Smooth muscle cell of the brain vasculature (primary cell): ENCODE measurements at regions not wholly inside any gene's neighbourhood (a gene's known extent, or its start where the extent isn't known, plus 50 kb on each side); places are given as distances from the start of the nearest gene placed in this dataset.
"Not testable (repeated sequence)": the region's sequence is repeated elsewhere in the genome, so short reads cannot be mapped to it uniquely, and the experiment has no call there.

Source experiments
- DNase-seq: peaks from one replicate; pipeline ENCODE4 v3.0.0-alpha.2; 2012; ENCODE audit warnings: low read depth, low spot score

GRCh38 chr5:174987443-174988012 lies 263.1 kb downstream of the MSX2 start:
- DNase-seq, result no peak

GRCh38 chr5:174984863-174985262 lies 260.5 kb downstream of the MSX2 start:
- DNase-seq, result no peak

- DNase-seq, result no peak
Observed at GRCh38 chr5:174982485-174982884, 258.1 kb downstream of the MSX2 start.

- no peak for DNase-seq
Observed at GRCh38 chr5:174981416-174981815, 257.0 kb downstream of the MSX2 start.

GRCh38 chr5:174980952-174981351 lies 256.6 kb downstream of the MSX2 start:
- no peak for DNase-seq

GRCh38 chr5:174972291-174972690 lies 247.9 kb downstream of the MSX2 start:
- DNase-seq, result no peak

- no peak for DNase-seq
Observed at GRCh38 chr5:174971210-174971609, 246.8 kb downstream of the MSX2 start.

- no peak for DNase-seq
Observed at GRCh38 chr5:174970502-174970901, 246.1 kb downstream of the MSX2 start.

- DNase-seq, result no peak
Observed at GRCh38 chr5:174953871-174954270, 229.5 kb downstream of the MSX2 start.

- DNase-seq, result peak; percentile 39
Observed at GRCh38 chr5:174951151-174951780, 226.9 kb downstream of the MSX2 start.

GRCh38 chr5:174947548-174947947 lies 223.2 kb downstream of the MSX2 start:
- no peak for DNase-seq

- no peak for DNase-seq
Observed at GRCh38 chr5:174945853-174946252, 221.5 kb downstream of the MSX2 start.

GRCh38 chr5:174943785-174944184 lies 219.4 kb downstream of the MSX2 start:
- no peak for DNase-seq

GRCh38 chr5:174943002-174943401 lies 218.6 kb downstream of the MSX2 start:
- DNase-seq, result not testable (repeated sequence)

- DNase-seq, result no peak
Observed at GRCh38 chr5:174937201-174938123, 213.1 kb downstream of the MSX2 start.

- peak; percentile 13 for DNase-seq
Observed at GRCh38 chr5:174935854-174936474, 211.6 kb downstream of the MSX2 start.

GRCh38 chr5:174931033-174931432 lies 206.7 kb downstream of the MSX2 start:
- not testable (repeated sequence) for DNase-seq

GRCh38 chr5:174925586-174925985 lies 201.2 kb downstream of the MSX2 start:
- no peak for DNase-seq

- no peak for DNase-seq
Observed at GRCh38 chr5:174922955-174923354, 198.6 kb downstream of the MSX2 start.

GRCh38 chr5:174920906-174921550 lies 196.6 kb downstream of the MSX2 start:
- DNase-seq, result no peak

- DNase-seq, result no peak
Observed at GRCh38 chr5:174919351-174919750, 195.0 kb downstream of the MSX2 start.

- DNase-seq, result no peak
Observed at GRCh38 chr5:174918655-174919054, 194.3 kb downstream of the MSX2 start.
